ENCODE measurements at regions not wholly inside any gene's neighbourhood (a gene's known extent, or its start where the extent isn't known, plus 50 kb on each side); places are given as distances from the start of the nearest gene placed in this dataset.

DNA sequence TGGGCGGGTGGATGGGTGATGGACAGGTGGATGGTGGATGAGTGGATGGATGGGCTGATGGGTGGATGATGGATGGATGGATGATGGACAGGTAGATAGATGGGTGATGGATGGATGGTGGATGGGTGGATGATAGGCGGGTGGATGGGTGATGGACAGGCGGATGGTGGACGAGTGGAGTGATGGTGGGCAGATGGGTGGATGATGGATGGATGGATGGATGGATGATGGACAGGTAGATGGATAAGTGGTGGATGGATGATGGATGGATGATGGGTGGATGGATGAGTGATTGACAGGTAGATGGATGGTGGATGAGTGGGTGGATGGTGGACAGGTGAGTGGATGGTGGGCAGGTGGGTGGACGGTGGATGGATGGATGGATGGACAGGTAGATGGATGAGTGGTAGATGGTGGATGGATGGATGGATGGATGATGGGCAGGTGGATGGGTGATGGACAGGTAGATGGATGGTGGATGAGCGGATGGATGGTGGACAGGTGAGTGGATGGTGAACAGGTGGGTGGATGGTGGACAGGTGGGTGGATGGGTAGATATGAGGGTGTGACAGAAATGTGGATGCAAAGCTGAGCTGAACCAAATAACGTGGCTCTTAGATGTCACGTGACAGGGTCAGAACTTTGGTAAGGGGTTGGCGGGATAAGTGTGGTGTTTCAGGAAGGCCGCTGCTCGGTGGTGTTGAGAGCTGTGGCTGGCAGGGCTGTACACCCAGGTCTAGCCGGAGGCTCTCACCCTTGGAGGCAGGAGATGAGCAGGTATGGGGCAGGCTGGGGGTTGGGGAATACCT is 234.3 kb upstream of the CIBAR2 start:
- Histone ChIP-seq H3K36me3 (ENCODE audit: control insufficient read depth in 1 of 2, insufficient read depth in 2 of 2, low read length in 2 of 2) (no peaks in the 10 kb centered on the region), H3K27me3 (ENCODE audit: low read depth, low read length) (no peaks in the 10 kb centered on the region), H3K9me3 (ENCODE audit: control insufficient read depth in 1 of 2, low read length in 2 of 2) (no peaks in the 10 kb centered on the region), H3K4me3 (ENCODE audit: low read depth in 1 of 2, low read length in 2 of 2) (no peak overlapping the region), H3K27ac (ENCODE audit: low read length) (no peak overlapping the region), H3K4me1 (ENCODE audit: control insufficient read depth in 1 of 2, insufficient read depth in 2 of 2, low read length in 2 of 2) (peaks cover 3 to 22% of the 10 kb centered on the region in 2 donors)

GRCh38 chr16:85347213-85347591 is 234.9 kb upstream of the CIBAR2 start:
- Histone ChIP-seq H3K36me3 (ENCODE audit: control insufficient read depth in 1 of 2, insufficient read depth in 2 of 2, low read length in 2 of 2) (no peaks in the 10 kb centered on the region), H3K4me1 (ENCODE audit: control insufficient read depth in 1 of 2, insufficient read depth in 2 of 2, low read length in 2 of 2) (peaks cover 3 to 26% of the 10 kb centered on the region in 2 donors), H3K27me3 (ENCODE audit: low read depth, low read length) (no peaks in the 10 kb centered on the region)

GRCh38 chr16:85348065-85348840 is 236.0 kb upstream of the CIBAR2 start:
- Histone ChIP-seq H3K9me3 (ENCODE audit: control insufficient read depth in 1 of 2, low read length in 2 of 2) (peaks cover 0 to 3% of the 10 kb centered on the region in 2 donors), H3K36me3 (ENCODE audit: control insufficient read depth in 1 of 2, insufficient read depth in 2 of 2, low read length in 2 of 2) (no peaks in the 10 kb centered on the region), H3K27ac (ENCODE audit: low read length) (no peak overlapping the region), H3K27me3 (ENCODE audit: low read depth, low read length) (no peaks in the 10 kb centered on the region), H3K4me3 (ENCODE audit: low read depth in 1 of 2, low read length in 2 of 2) (no peak overlapping the region), H3K4me1 (ENCODE audit: control insufficient read depth in 1 of 2, insufficient read depth in 2 of 2, low read length in 2 of 2) (peaks cover 3 to 20% of the 10 kb centered on the region in 2 donors)

More at GRCh38 chr16:85347213-85347591, 234.9 kb upstream of the CIBAR2 start:
- Histone ChIP-seq H3K9me3 (ENCODE audit: control insufficient read depth in 1 of 2, low read length in 2 of 2) (no peaks in the 10 kb centered on the region), H3K4me3 (ENCODE audit: low read depth in 1 of 2, low read length in 2 of 2) (no peak overlapping the region), H3K27ac (ENCODE audit: low read length) (no peak overlapping the region)

GRCh38 chr16:85348911-85349334 is 236.7 kb upstream of the CIBAR2 start:
- peaks cover 3 to 20% of the 10 kb centered on the region in 2 donors for H3K4me1 ChIP-seq (ENCODE audit: control insufficient read depth in 1 of 2, insufficient read depth in 2 of 2, low read length in 2 of 2)
- H3K36me3 ChIP-seq (ENCODE audit: control insufficient read depth in 1 of 2, insufficient read depth in 2 of 2, low read length in 2 of 2), result no peaks in the 10 kb centered on the region
- H3K4me3 ChIP-seq (ENCODE audit: low read depth in 1 of 2, low read length in 2 of 2), result no peak overlapping the region
- no peaks in the 10 kb centered on the region for H3K27me3 ChIP-seq (ENCODE audit: low read depth, low read length)
- H3K9me3 ChIP-seq (ENCODE audit: control insufficient read depth in 1 of 2, low read length in 2 of 2), result peaks cover 0 to 3% of the 10 kb centered on the region in 2 donors
- no peak overlapping the region for H3K27ac ChIP-seq (ENCODE audit: low read length)

DNA sequence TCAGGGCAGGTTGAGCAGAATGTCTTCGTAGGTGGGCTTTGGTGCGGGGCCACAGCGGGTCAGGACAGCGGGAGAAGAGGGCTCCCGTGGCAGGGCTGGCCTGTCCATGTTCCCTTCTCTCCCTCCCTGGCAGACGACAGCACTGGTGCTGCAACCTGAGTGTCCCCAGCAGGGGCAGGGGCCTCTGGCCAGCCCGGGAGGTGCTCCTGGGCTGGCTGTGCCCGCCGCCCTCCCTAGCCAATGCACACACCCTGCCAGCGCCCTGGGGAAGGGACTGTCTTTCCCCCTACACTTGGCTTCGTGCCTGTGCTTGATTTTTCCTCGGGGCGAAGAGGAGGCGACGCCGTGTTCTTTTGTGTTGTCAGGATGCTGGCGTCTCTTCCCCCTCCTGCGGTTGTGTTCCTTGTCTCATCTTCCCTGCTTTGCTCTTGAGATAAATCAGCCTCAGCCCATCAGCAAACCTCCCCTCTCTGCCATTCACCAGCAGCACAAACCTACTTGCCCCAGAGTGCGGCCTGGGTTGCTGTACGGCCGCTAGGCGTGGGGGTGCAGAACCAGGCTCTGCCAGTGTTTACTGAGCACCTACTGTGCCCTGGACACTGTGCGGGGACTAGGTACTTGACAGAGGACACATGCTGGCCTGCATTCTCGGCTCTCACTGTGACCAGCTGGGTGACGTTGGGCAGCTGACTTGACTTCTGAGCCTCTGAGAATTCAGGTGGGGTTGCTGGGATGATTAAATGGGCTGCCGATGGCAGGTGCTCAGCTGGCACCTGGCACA is 237.3 kb upstream of the CIBAR2 start:
- Histone ChIP-seq H3K36me3 (ENCODE audit: control insufficient read depth in 1 of 2, insufficient read depth in 2 of 2, low read length in 2 of 2) (no peaks in the 10 kb centered on the region), H3K4me1 (ENCODE audit: control insufficient read depth in 1 of 2, insufficient read depth in 2 of 2, low read length in 2 of 2) (peaks cover 3 to 21% of the 10 kb centered on the region in 2 donors), H3K9me3 (ENCODE audit: control insufficient read depth in 1 of 2, low read length in 2 of 2) (peaks cover 0 to 3% of the 10 kb centered on the region in 2 donors), H3K27ac (ENCODE audit: low read length) (no peak overlapping the region), H3K27me3 (ENCODE audit: low read depth, low read length) (no peaks in the 10 kb centered on the region), H3K4me3 (ENCODE audit: low read depth in 1 of 2, low read length in 2 of 2) (no peak overlapping the region)

DNA sequence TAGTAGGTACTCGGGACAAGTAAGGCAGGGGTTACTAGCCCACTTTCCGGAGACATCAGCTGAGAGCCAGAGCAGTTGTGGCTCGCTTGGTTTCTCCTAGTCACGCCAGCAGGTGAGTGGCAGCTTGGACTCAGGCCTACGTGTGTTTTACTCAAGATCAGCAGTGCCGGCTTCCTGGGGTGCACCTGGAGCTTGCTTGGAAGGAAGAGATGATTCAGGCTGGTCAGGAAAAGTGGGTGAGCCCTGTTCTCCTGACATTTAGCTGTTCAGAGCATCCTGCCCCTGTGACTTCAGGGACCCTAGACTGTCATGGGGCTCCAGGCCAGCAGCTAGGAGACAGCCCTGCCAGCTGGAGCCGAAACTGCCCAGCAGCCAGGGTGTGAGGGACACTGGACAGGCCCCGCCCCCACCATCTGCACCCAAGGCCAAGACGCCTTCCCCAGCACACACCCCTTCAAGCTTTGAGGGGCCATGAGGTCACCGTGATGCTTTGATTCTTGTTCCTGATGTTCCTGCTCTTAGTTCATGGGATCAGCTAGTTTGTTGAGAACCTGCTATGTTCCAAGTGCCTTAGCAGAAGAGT is 238.0 kb upstream of the CIBAR2 start:
- Histone ChIP-seq H3K9me3 (ENCODE audit: control insufficient read depth in 1 of 2, low read length in 2 of 2) (peaks cover 0 to 3% of the 10 kb centered on the region in 2 donors), H3K4me1 (ENCODE audit: control insufficient read depth in 1 of 2, insufficient read depth in 2 of 2, low read length in 2 of 2) (peaks cover 3 to 28% of the 10 kb centered on the region in 2 donors), H3K4me3 (ENCODE audit: low read depth in 1 of 2, low read length in 2 of 2) (no peak overlapping the region), H3K27ac (ENCODE audit: low read length) (no peak overlapping the region), H3K27me3 (ENCODE audit: low read depth, low read length) (no peaks in the 10 kb centered on the region), H3K36me3 (ENCODE audit: control insufficient read depth in 1 of 2, insufficient read depth in 2 of 2, low read length in 2 of 2) (no peaks in the 10 kb centered on the region)

- Histone ChIP-seq H3K4me1 (ENCODE audit: control insufficient read depth in 1 of 2, insufficient read depth in 2 of 2, low read length in 2 of 2) (peaks cover 3 to 32% of the 10 kb centered on the region in 2 donors), H3K36me3 (ENCODE audit: control insufficient read depth in 1 of 2, insufficient read depth in 2 of 2, low read length in 2 of 2) (no peaks in the 10 kb centered on the region), H3K9me3 (ENCODE audit: control insufficient read depth in 1 of 2, low read length in 2 of 2) (peaks cover 0 to 3% of the 10 kb centered on the region in 2 donors), H3K4me3 (ENCODE audit: low read depth in 1 of 2, low read length in 2 of 2) (no peak overlapping the region), H3K27me3 (ENCODE audit: low read depth, low read length) (no peaks in the 10 kb centered on the region), H3K27ac (ENCODE audit: low read length) (no peak overlapping the region)
Observed at GRCh38 chr16:85350973-85351372, 238.7 kb upstream of the CIBAR2 start.

DNA sequence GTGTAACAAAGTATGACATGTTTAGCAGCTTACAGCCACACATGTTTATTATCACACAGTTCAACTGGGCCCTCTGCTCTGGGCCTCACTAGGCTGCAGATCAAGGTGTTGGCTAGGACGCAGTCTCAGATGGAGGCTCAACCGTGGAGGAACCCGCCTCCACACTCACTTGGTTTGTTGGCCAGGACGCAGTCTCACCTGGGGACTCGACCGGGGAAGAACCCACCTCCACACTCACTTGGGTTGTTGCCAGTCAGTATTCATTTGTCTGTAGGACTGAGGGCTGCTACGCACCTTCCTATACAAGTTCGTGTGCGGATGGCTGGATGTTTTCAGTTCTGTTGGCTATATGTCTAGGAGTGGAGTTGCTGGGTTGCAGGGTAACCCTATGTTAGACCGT is 240.7 kb upstream of the CIBAR2 start:
- Histone ChIP-seq H3K4me3 (ENCODE audit: low read depth in 1 of 2, low read length in 2 of 2) (no peak overlapping the region), H3K4me1 (ENCODE audit: control insufficient read depth in 1 of 2, insufficient read depth in 2 of 2, low read length in 2 of 2) (peaks cover 3 to 32% of the 10 kb centered on the region in 2 donors), H3K27ac (ENCODE audit: low read length) (no peak overlapping the region), H3K36me3 (ENCODE audit: control insufficient read depth in 1 of 2, insufficient read depth in 2 of 2, low read length in 2 of 2) (no peaks in the 10 kb centered on the region), H3K9me3 (ENCODE audit: control insufficient read depth in 1 of 2, low read length in 2 of 2) (peaks cover 0 to 3% of the 10 kb centered on the region in 2 donors), H3K27me3 (ENCODE audit: low read depth, low read length) (no peaks in the 10 kb centered on the region)

DNA sequence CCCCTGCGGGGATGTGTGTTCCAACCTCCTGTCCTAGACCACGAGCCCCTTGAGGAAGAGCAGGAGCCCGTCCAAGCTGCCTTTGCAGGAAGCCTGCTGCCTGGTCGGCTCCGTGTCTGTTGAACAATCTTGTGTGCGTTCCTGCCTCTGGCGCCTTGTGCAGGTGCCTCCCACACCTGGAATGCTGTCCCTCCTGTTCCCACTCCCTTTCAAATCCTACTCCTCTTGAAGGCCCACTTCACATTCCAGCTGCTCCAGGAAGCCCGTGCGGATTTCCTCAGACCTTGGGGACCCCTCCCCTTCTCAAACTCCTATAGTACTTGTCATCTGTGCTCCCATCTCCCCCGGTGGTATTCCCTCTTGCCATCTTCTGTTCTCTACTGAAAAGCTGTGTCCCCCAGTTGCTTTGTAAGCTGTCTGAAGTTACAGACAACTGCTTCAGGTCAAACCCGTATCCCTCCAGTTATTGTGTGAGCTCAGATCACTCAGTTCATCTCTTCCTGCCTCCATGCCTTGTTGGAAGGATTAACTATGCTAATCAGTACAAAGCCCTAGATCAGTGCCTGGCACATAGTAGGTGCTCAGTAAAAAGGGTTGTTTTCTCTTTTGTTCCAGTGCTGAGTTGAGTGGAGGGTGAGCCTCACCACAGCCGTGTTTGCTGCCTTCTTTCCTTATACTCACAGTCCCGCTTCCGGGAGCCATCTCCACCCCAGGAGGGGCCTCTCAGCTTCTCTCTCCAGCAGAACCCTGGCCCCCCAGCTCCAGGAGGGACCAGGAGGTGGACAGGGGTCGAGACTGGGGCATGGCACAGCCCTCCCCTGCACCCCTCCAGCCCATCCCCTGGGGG is 241.8 kb upstream of the CIBAR2 start:
- Histone ChIP-seq H3K27me3 (ENCODE audit: low read depth, low read length) (no peaks in the 10 kb centered on the region), H3K27ac (ENCODE audit: low read length) (no peak overlapping the region), H3K9me3 (ENCODE audit: control insufficient read depth in 1 of 2, low read length in 2 of 2) (peaks cover 0 to 3% of the 10 kb centered on the region in 2 donors), H3K4me3 (ENCODE audit: low read depth in 1 of 2, low read length in 2 of 2) (no peak overlapping the region), H3K4me1 (ENCODE audit: control insufficient read depth in 1 of 2, insufficient read depth in 2 of 2, low read length in 2 of 2) (peaks cover 4 to 35% of the 10 kb centered on the region in 2 donors), H3K36me3 (ENCODE audit: control insufficient read depth in 1 of 2, insufficient read depth in 2 of 2, low read length in 2 of 2) (no peaks in the 10 kb centered on the region)

Measured in muscle layer of duodenum (tissue), 2 donors.